ENCODE measurements at regions not wholly inside any gene's neighbourhood (a gene's known extent, or its start where the extent isn't known, plus 50 kb on each side); places are given as distances from the start of the nearest gene placed in this dataset.

- Histone ChIP-seq H3K4me1 (ENCODE audit: low read depth) (no peaks in the 10 kb centered on the region), H3K9me3 (no peaks in the 10 kb centered on the region), H3K4me3 (no peak overlapping the region), H3K36me3 (ENCODE audit: low read depth) (no peaks in the 10 kb centered on the region)
- ATAC-seq (no peak), DNase-seq (no peak)
- intact Hi-C loops (cut with DNase I, micrococcal nuclease) = loop anchor here (2.0 to 10.0 kb wide), 2 partner anchors 203 to 205 kb away; no protein-coding TSS in a partner anchor
- TF ChIP-seq, protein P1, sequence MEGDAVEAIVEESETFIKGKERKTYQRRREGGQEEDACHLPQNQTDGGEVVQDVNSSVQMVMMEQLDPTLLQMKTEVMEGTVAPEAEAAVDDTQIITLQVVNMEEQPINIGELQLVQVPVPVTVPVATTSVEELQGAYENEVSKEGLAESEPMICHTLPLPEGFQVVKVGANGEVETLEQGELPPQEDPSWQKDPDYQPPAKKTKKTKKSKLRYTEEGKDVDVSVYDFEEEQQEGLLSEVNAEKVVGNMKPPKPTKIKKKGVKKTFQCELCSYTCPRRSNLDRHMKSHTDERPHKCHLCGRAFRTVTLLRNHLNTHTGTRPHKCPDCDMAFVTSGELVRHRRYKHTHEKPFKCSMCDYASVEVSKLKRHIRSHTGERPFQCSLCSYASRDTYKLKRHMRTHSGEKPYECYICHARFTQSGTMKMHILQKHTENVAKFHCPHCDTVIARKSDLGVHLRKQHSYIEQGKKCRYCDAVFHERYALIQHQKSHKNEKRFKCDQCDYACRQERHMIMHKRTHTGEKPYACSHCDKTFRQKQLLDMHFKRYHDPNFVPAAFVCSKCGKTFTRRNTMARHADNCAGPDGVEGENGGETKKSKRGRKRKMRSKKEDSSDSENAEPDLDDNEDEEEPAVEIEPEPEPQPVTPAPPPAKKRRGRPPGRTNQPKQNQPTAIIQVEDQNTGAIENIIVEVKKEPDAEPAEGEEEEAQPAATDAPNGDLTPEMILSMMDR (IDR thresholded peaks at IDR 0.05) = no peak
Observed at GRCh38 chr7:51367614-51367968, 51.0 kb upstream of the COBL start.

DNA sequence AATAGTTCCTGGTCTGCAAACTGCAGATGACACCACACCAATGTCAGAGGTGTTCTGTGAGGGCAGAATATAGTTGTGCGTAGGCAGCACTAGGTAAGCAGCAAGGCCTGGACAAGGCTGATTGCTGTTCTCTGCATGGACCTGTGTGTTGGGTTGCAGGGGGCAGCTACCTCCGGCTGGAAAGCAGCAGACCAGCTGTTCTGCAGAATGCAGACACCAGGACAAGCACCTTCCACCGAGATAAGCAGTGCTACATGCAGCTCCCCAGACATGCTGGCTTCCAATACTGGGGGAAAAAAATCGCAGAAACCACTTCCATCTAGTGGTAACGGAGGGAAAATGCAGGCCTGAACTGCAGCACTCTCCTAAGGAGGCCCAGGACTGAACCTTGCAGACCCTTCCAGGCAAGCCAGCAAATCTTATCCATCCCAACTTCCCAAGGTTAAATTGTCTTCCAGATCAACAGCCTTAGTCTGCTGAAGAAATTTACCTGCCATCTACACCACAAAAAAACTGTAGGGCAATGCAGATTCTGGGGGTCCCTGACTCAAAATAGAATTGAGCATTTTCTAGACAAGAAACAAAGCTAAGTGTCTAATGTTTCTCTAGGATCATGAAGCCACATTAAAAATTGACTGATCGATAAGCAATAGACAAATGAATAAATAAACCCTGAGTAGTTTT, 50.5 kb upstream of the COBL start:
- no peaks in the 10 kb centered on the region for H3K36me3 ChIP-seq (ENCODE audit: low read depth)
- no peaks in the 10 kb centered on the region for H3K9me3 ChIP-seq
- peak; percentile 93 for ATAC-seq
- peak in 1 of 3 donors; percentile 51 for DNase-seq
- H3K4me3 ChIP-seq = no peak overlapping the region
- TF ChIP-seq, protein P1 (IDR thresholded peaks at IDR 0.05) = peak; percentile 54
- intact Hi-C loops (cut with DNase I, micrococcal nuclease) = loop anchor here (2.0 to 10.0 kb wide), 2 partner anchors 202 to 204 kb away; no protein-coding TSS in a partner anchor
- no peaks in the 10 kb centered on the region for H3K4me1 ChIP-seq (ENCODE audit: low read depth)
